ENCODE measurements at regions not wholly inside any gene's neighbourhood (a gene's known extent, or its start where the extent isn't known, plus 50 kb on each side); places are given as distances from the start of the nearest gene placed in this dataset.
"Not testable (repeated sequence)": the region's sequence is repeated elsewhere in the genome, so short reads cannot be mapped to it uniquely, and the experiment has no call there.

DNA sequence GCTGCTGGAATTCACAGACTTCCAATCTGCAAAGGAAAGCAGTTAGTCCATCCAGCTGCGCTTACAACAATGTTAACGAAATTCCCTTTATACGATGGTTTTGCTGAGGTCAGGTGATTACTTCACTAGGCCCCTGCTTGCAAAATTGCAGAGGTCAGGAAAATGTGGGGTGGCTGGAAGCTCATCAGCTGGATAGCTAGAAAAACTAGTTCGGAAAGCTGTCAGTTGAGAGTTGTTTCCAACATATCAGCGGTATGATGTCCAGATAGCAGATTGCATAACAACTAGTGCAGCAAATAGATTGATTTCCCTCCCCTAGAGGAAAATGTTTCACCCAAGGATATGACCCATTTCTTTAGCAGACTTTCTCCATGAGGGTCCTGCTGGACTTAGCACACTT lies 2021.1 kb upstream of the CELF4 start:
- no peak overlapping the region for H4K8ac ChIP-seq (ENCODE audit: low read depth, low read length)
- H3K36me3 ChIP-seq (replicated peaks in 1 of 2; ENCODE audit: control insufficient read depth in 2 of 2, insufficient read depth in 2 of 2, low read length in 2 of 2), result no peaks in the 10 kb centered on the region
- H3K4me2 ChIP-seq (ENCODE audit: insufficient read depth, low read length, poor library complexity, severe bottlenecking), result no peak overlapping the region
- H3K14ac ChIP-seq (ENCODE audit: low read length), result no peak overlapping the region
- H2AFZ ChIP-seq (ENCODE audit: low read length), result no peak overlapping the region
- DNase-seq (ENCODE audit: low spot score), result no peak
- WGBS, 2 donors (ENCODE audit: extremely low coverage in 2 of 2, insufficient read length in 2 of 2, insufficient replicate concordance in 1 of 2), result no CpG with 5 or more reads among the region's 5 CpGs
- no peak overlapping the region for H2AK5ac ChIP-seq (ENCODE audit: low read depth, low read length)
- no peak overlapping the region for H3K23ac ChIP-seq (ENCODE audit: low read depth, low read length, poor library complexity)
- no peak overlapping the region for H3K27ac ChIP-seq (replicated peaks; ENCODE audit: low read length)
- H3K9me3 ChIP-seq (replicated peaks in 1 of 2; ENCODE audit: control insufficient read depth in 2 of 2, insufficient read depth in 1 of 2, low read depth in 1 of 2, low read length in 2 of 2), result no peaks in the 10 kb centered on the region
- H2BK15ac ChIP-seq (ENCODE audit: low read length), result no peak overlapping the region
- no peak overlapping the region for H2BK5ac ChIP-seq (ENCODE audit: low read length)
- no peak overlapping the region for H3K4me3 ChIP-seq (ENCODE audit: low read length in 2 of 2)
- H2BK120ac ChIP-seq (ENCODE audit: low read depth, low read length), result no peak overlapping the region
- H2BK12ac ChIP-seq (ENCODE audit: low read length), result no peak overlapping the region
- no peak overlapping the region for H3K9ac ChIP-seq (ENCODE audit: low read depth, low read length, poor library complexity)
- no peak overlapping the region for H4K91ac ChIP-seq (ENCODE audit: low read depth, low read length, poor library complexity)
- no peak overlapping the region for H3K18ac ChIP-seq (ENCODE audit: low read length)
- no peak overlapping the region for H3K4ac ChIP-seq (ENCODE audit: low read length)
- H3K4me1 ChIP-seq (ENCODE audit: control insufficient read depth in 2 of 2, insufficient read depth in 1 of 2, low read depth in 1 of 2, low read length in 2 of 2), result peaks cover 0 to 2% of the 10 kb centered on the region in 2 donors
- H3K27me3 ChIP-seq (ENCODE audit: control insufficient read depth in 3 of 3, insufficient read depth in 3 of 3, low read depth in 1 of 3, low read length in 3 of 3), result no peaks in the 10 kb centered on the region
- no peaks in the 10 kb centered on the region for H3K79me1 ChIP-seq (ENCODE audit: low read depth, low read length)

DNA sequence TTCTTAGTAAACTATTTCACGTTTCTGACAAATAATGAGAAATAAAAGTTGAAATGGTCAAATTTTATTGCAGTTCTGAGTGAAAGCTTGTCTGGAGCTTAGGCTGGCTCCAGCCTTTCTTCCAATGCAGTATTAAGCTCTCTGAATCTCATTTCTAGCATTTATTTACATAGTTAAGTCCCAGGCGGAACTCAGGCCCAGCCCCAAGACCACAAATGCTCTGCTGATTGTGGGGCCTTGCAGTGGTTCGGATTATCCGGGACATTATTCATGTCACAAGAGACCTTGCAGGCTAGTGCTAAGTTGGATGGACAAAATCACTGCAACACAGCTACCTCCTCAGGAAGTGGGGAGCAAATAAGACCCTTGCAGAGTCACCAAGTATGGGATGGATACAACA lies 2009.3 kb upstream of the CELF4 start:
- no peak overlapping the region for H3K9ac ChIP-seq (ENCODE audit: low read depth, low read length, poor library complexity)
- H3K36me3 ChIP-seq (replicated peaks in 1 of 2; ENCODE audit: control insufficient read depth in 2 of 2, insufficient read depth in 2 of 2, low read length in 2 of 2), result no peaks in the 10 kb centered on the region
- no peak for DNase-seq (ENCODE audit: low spot score)
- H2BK12ac ChIP-seq (ENCODE audit: low read length), result no peak overlapping the region
- H3K4ac ChIP-seq (ENCODE audit: low read length), result no peak overlapping the region
- H2BK120ac ChIP-seq (ENCODE audit: low read depth, low read length), result no peak overlapping the region
- H3K27me3 ChIP-seq (ENCODE audit: control insufficient read depth in 3 of 3, insufficient read depth in 3 of 3, low read depth in 1 of 3, low read length in 3 of 3), result no peaks in the 10 kb centered on the region
- H3K4me2 ChIP-seq (ENCODE audit: insufficient read depth, low read length, poor library complexity, severe bottlenecking), result no peak overlapping the region
- no peak overlapping the region for H2AK5ac ChIP-seq (ENCODE audit: low read depth, low read length)
- H3K18ac ChIP-seq (ENCODE audit: low read length), result no peak overlapping the region
- no peak overlapping the region for H3K27ac ChIP-seq (replicated peaks; ENCODE audit: low read length)
- no peak overlapping the region for H3K23ac ChIP-seq (ENCODE audit: low read depth, low read length, poor library complexity)
- peaks cover 0 to 6% of the 10 kb centered on the region in 2 donors for H3K4me1 ChIP-seq (ENCODE audit: control insufficient read depth in 2 of 2, insufficient read depth in 1 of 2, low read depth in 1 of 2, low read length in 2 of 2)
- no peak overlapping the region for H4K91ac ChIP-seq (ENCODE audit: low read depth, low read length, poor library complexity)
- WGBS, 2 donors (ENCODE audit: extremely low coverage in 2 of 2, insufficient read length in 2 of 2, insufficient replicate concordance in 1 of 2), result no CpG with 5 or more reads among the region's 4 CpGs
- no peaks in the 10 kb centered on the region for H3K79me1 ChIP-seq (ENCODE audit: low read depth, low read length)
- no peaks in the 10 kb centered on the region for H3K9me3 ChIP-seq (replicated peaks in 1 of 2; ENCODE audit: control insufficient read depth in 2 of 2, insufficient read depth in 1 of 2, low read depth in 1 of 2, low read length in 2 of 2)
- no peak overlapping the region for H3K4me3 ChIP-seq (ENCODE audit: low read length in 2 of 2)
- H2BK15ac ChIP-seq (ENCODE audit: low read length), result no peak overlapping the region
- no peak overlapping the region for H2AFZ ChIP-seq (ENCODE audit: low read length)
- H3K14ac ChIP-seq (ENCODE audit: low read length), result no peak overlapping the region
- H2BK5ac ChIP-seq (ENCODE audit: low read length), result no peak overlapping the region
- no peak overlapping the region for H4K8ac ChIP-seq (ENCODE audit: low read depth, low read length)

DNA sequence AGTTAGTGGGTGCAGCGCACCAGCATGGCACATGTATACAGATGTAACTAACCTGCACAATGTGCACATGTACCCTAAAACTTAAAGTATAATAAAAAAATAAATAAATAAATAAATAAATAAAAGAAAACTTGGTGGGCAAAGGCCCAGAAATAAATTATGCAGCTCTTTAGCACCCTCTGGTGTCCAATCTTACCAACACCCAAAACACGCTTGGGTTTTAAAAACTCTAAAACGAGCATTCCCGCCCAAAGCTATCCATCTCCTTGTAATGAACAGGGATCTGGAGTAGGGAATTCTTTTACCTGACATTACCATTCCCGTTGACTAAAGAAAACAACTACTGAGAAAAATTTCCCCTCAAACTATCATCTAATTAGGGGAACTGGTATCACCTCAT lies 2005.9 kb upstream of the CELF4 start:
- Histone ChIP-seq H2AK5ac (ENCODE audit: low read depth, low read length) (no peak overlapping the region), H2AFZ (ENCODE audit: low read length) (no peak overlapping the region), H3K9ac (ENCODE audit: low read depth, low read length, poor library complexity) (no peak overlapping the region), H2BK5ac (ENCODE audit: low read length) (no peak overlapping the region), H4K8ac (ENCODE audit: low read depth, low read length) (no peak overlapping the region), H3K36me3 (replicated peaks in 1 of 2; ENCODE audit: control insufficient read depth in 2 of 2, insufficient read depth in 2 of 2, low read length in 2 of 2) (no peaks in the 10 kb centered on the region), H3K9me3 (replicated peaks in 1 of 2; ENCODE audit: control insufficient read depth in 2 of 2, insufficient read depth in 1 of 2, low read depth in 1 of 2, low read length in 2 of 2) (no peaks in the 10 kb centered on the region), H3K27ac (replicated peaks; ENCODE audit: low read length) (no peak overlapping the region), H2BK12ac (ENCODE audit: low read length) (no peak overlapping the region), H3K27me3 (ENCODE audit: control insufficient read depth in 3 of 3, insufficient read depth in 3 of 3, low read depth in 1 of 3, low read length in 3 of 3) (no peaks in the 10 kb centered on the region), H3K4me1 (ENCODE audit: control insufficient read depth in 2 of 2, insufficient read depth in 1 of 2, low read depth in 1 of 2, low read length in 2 of 2) (peaks cover 0 to 4% of the 10 kb centered on the region in 2 donors), H3K79me1 (ENCODE audit: low read depth, low read length) (no peaks in the 10 kb centered on the region), H3K14ac (ENCODE audit: low read length) (no peak overlapping the region), H3K4me3 (ENCODE audit: low read length in 2 of 2) (no peak overlapping the region), H3K4ac (ENCODE audit: low read length) (no peak overlapping the region), H2BK120ac (ENCODE audit: low read depth, low read length) (no peak overlapping the region), H2BK15ac (ENCODE audit: low read length) (no peak overlapping the region), H3K18ac (ENCODE audit: low read length) (no peak overlapping the region), H4K91ac (ENCODE audit: low read depth, low read length, poor library complexity) (no peak overlapping the region), H3K23ac (ENCODE audit: low read depth, low read length, poor library complexity) (no peak overlapping the region), H3K4me2 (ENCODE audit: insufficient read depth, low read length, poor library complexity, severe bottlenecking) (no peak overlapping the region)
- DNase-seq (ENCODE audit: low spot score), result no peak
- no CpG with 5 or more reads among the region's 5 CpGs for WGBS, 2 donors (ENCODE audit: extremely low coverage in 2 of 2, insufficient read length in 2 of 2, insufficient replicate concordance in 1 of 2)

DNA sequence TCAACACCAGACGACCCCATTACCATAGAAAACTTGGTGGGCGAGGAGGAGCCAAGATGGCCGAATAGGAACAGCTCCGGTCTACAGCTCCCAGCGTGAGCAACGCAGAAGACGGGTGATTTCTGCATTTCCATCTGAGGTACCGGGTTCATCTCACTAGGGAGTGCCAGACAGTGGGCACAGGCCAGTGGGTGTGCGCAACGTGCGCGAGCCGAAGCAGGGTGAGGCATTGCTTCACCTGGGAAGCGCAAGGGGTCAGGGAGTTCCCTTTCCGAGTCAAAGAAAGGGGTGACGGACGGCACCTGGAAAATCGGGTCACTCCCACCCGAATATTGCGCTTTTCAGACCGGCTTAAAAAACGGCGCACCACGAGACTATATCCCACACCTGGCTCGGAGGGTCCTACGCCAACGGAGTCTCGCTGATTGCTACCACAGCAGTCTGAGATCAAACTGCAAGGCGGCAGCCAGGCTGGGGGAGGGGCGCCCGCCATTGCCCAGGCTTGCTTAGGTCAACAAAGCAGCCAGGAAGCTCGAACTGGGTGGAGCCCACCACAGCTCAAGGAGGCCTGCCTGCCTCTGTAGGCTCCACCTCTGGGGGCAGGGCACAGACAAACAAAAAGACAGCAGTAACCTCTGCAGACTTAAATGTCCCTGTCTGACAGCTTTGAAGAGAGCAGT lies 2000.1 kb upstream of the CELF4 start:
- not testable (repeated sequence) for H3K9ac ChIP-seq (ENCODE audit: low read depth, low read length, poor library complexity)

More for the DNA sequence above, 2000.1 kb upstream of the CELF4 start:
- H3K27me3 ChIP-seq (ENCODE audit: control insufficient read depth in 3 of 3, insufficient read depth in 3 of 3, low read depth in 1 of 3, low read length in 3 of 3); H3K9me3 ChIP-seq (replicated peaks in 1 of 2; ENCODE audit: control insufficient read depth in 2 of 2, insufficient read depth in 1 of 2, low read depth in 1 of 2, low read length in 2 of 2); H3K27ac ChIP-seq (replicated peaks; ENCODE audit: low read length); H3K23ac ChIP-seq (ENCODE audit: low read depth, low read length, poor library complexity); H2AK5ac ChIP-seq (ENCODE audit: low read depth, low read length); H3K4me3 ChIP-seq (ENCODE audit: low read length in 2 of 2); H2BK15ac ChIP-seq (ENCODE audit: low read length); H3K4me2 ChIP-seq (ENCODE audit: insufficient read depth, low read length, poor library complexity, severe bottlenecking); H2BK12ac ChIP-seq (ENCODE audit: low read length); H3K4me1 ChIP-seq (ENCODE audit: control insufficient read depth in 2 of 2, insufficient read depth in 1 of 2, low read depth in 1 of 2, low read length in 2 of 2); H3K79me1 ChIP-seq (ENCODE audit: low read depth, low read length); H4K91ac ChIP-seq (ENCODE audit: low read depth, low read length, poor library complexity); H2BK5ac ChIP-seq (ENCODE audit: low read length); H3K36me3 ChIP-seq (replicated peaks in 1 of 2; ENCODE audit: control insufficient read depth in 2 of 2, insufficient read depth in 2 of 2, low read length in 2 of 2); H2BK120ac ChIP-seq (ENCODE audit: low read depth, low read length); H3K18ac ChIP-seq (ENCODE audit: low read length); H2AFZ ChIP-seq (ENCODE audit: low read length); H3K14ac ChIP-seq (ENCODE audit: low read length); H3K4ac ChIP-seq (ENCODE audit: low read length); DNase-seq (ENCODE audit: low spot score); H4K8ac ChIP-seq (ENCODE audit: low read depth, low read length): not testable (repeated sequence)
- no CpG with 5 or more reads among the region's 32 CpGs for WGBS, 2 donors (ENCODE audit: extremely low coverage in 2 of 2, insufficient read length in 2 of 2, insufficient replicate concordance in 1 of 2)

Data from neuronal stem cell (in vitro differentiated cells).